GM21576 (cell line): ENCODE measurements at regions not wholly inside any gene's neighbourhood (a gene's known extent, or its start where the extent isn't known, plus 50 kb on each side); places are given as distances from the start of the nearest gene placed in this dataset.

Experiments used
- ATAC-seq: cut with Tn5 transposase; IDR thresholded peaks from one replicate; pipeline ENCODE4 v1.9.1; 2021; ENCODE audit warnings: mild to moderate bottlenecking, moderate library complexity; ENCODE audit not compliant: unreplicated experiment

- no peak for ATAC-seq
Measured at GRCh38 chr9:12194731-12195130, 498.5 kb upstream of the TYRP1 start.

- no peak for ATAC-seq
Measured at GRCh38 chr9:12195456-12195855, 497.7 kb upstream of the TYRP1 start.

- no peak for ATAC-seq
Measured at GRCh38 chr9:12204512-12204911, 488.7 kb upstream of the TYRP1 start.

GRCh38 chr9:12212860-12213259 lies 480.3 kb upstream of the TYRP1 start:
- no peak for ATAC-seq

GRCh38 chr9:12221470-12221869 lies 471.7 kb upstream of the TYRP1 start:
- no peak for ATAC-seq

GRCh38 chr9:12224449-12224848 lies 468.7 kb upstream of the TYRP1 start:
- ATAC-seq, result no peak

GRCh38 chr9:12230708-12231107 lies 462.5 kb upstream of the TYRP1 start:
- ATAC-seq, result no peak

GRCh38 chr9:12231832-12232231 lies 461.4 kb upstream of the TYRP1 start:
- no peak for ATAC-seq

GRCh38 chr9:12232836-12233235 lies 460.3 kb upstream of the TYRP1 start:
- no peak for ATAC-seq

- no peak for ATAC-seq
Measured at GRCh38 chr9:12253941-12254340, 439.2 kb upstream of the TYRP1 start.

GRCh38 chr9:12266758-12267157 lies 426.4 kb upstream of the TYRP1 start:
- no peak for ATAC-seq

GRCh38 chr9:12271421-12271891 lies 421.7 kb upstream of the TYRP1 start:
- ATAC-seq, result no peak

- no peak for ATAC-seq
Measured at GRCh38 chr9:12272471-12273120, 420.6 kb upstream of the TYRP1 start.

GRCh38 chr9:12274577-12274976 lies 418.6 kb upstream of the TYRP1 start:
- no peak for ATAC-seq

- ATAC-seq, result no peak
Measured at GRCh38 chr9:12276505-12276904, 416.7 kb upstream of the TYRP1 start.

GRCh38 chr9:12289711-12290110 lies 403.5 kb upstream of the TYRP1 start:
- ATAC-seq, result no peak

GRCh38 chr9:12290166-12290869 lies 402.9 kb upstream of the TYRP1 start:
- no peak for ATAC-seq

GRCh38 chr9:12305211-12305610 lies 388.0 kb upstream of the TYRP1 start:
- ATAC-seq, result no peak

GRCh38 chr9:12314589-12314988 lies 378.6 kb upstream of the TYRP1 start:
- ATAC-seq, result no peak

GRCh38 chr9:12318732-12319685 lies 374.2 kb upstream of the TYRP1 start:
- ATAC-seq, result no peak

- no peak for ATAC-seq
Measured at GRCh38 chr9:12329623-12329985, 363.6 kb upstream of the TYRP1 start.
